ENCODE measurements at regions not wholly inside any gene's neighbourhood (a gene's known extent, or its start where the extent isn't known, plus 50 kb on each side); places are given as distances from the start of the nearest gene placed in this dataset.
A peak's percentile ranks its signal among the peaks of the same experiment; 100 is the strongest.

GRCh38 chr21:16193496-16194094 lies 463.8 kb downstream of the USP25 start:
- H3K4me3 ChIP-seq: no peak overlapping the region

GRCh38 chr21:16194095-16194787 lies 464.5 kb downstream of the USP25 start:
- TF ChIP-seq, protein P1, sequence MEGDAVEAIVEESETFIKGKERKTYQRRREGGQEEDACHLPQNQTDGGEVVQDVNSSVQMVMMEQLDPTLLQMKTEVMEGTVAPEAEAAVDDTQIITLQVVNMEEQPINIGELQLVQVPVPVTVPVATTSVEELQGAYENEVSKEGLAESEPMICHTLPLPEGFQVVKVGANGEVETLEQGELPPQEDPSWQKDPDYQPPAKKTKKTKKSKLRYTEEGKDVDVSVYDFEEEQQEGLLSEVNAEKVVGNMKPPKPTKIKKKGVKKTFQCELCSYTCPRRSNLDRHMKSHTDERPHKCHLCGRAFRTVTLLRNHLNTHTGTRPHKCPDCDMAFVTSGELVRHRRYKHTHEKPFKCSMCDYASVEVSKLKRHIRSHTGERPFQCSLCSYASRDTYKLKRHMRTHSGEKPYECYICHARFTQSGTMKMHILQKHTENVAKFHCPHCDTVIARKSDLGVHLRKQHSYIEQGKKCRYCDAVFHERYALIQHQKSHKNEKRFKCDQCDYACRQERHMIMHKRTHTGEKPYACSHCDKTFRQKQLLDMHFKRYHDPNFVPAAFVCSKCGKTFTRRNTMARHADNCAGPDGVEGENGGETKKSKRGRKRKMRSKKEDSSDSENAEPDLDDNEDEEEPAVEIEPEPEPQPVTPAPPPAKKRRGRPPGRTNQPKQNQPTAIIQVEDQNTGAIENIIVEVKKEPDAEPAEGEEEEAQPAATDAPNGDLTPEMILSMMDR (IDR thresholded peaks at IDR 0.05): no peak
- DNase-seq: peak in 1 of 3 donors; percentile 28
- H3K4me3 ChIP-seq: no peak overlapping the region
- ATAC-seq: peak; percentile 38
- peaks cover 2% of the 10 kb centered on the region for H3K9me3 ChIP-seq
- no peaks in the 10 kb centered on the region for H3K36me3 ChIP-seq (ENCODE audit: low read depth)
- intact Hi-C loops (cut with DNase I, micrococcal nuclease): no loop called here
- H3K4me1 ChIP-seq (ENCODE audit: low read depth): no peaks in the 10 kb centered on the region

More at GRCh38 chr21:16193496-16194094, 463.8 kb downstream of the USP25 start:
- Histone ChIP-seq H3K4me1 (ENCODE audit: low read depth) (no peaks in the 10 kb centered on the region), H3K36me3 (ENCODE audit: low read depth) (no peaks in the 10 kb centered on the region), H3K9me3 (no peaks in the 10 kb centered on the region)
- intact Hi-C loops (cut with DNase I, micrococcal nuclease): no loop called here
- no peak for ATAC-seq
- TF ChIP-seq, protein P1 (IDR thresholded peaks at IDR 0.05): no peak
- no peak for DNase-seq

DNA sequence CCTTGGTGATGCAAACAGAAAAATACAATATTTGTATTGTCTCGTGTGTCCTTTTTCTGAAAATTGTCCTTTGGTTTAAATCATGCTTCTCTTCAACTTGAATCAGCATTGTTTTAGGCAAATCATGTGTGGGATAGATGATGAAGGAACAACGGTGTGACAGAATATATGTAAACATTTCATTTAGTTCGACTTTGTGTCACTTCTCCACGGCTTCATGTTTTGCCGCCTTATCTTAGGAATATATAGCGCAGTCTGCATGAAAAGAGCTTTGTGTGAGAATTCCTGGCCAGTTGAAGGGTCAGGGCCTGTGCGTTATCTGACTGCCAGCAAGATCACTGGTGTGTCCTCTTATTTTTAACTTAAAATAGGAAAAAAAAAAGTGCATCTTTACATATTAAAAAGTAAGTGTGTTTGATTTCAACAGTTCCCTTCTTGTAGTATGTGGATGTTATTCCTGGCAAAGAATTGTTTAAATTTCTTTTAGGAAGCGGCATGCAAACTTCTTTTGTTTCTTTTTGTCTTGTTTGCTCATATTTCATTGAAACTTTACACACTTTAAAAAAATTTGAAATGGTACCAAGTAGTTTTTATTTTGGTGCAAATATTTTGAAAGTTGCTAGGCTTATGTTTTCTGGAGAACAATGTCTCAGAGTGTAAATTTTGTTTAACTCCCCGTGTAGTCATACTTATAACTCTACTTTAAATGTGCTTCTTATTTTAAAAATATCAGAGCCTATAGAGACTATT lies 465.2 kb downstream of the USP25 start:
- ATAC-seq: no peak
- H3K9me3 ChIP-seq: peaks cover 2% of the 10 kb centered on the region
- H3K4me3 ChIP-seq: no peak overlapping the region
- TF ChIP-seq, protein P1 (IDR thresholded peaks at IDR 0.05): no peak
- intact Hi-C loops (cut with DNase I, micrococcal nuclease): no loop called here
- no peaks in the 10 kb centered on the region for H3K4me1 ChIP-seq (ENCODE audit: low read depth)
- no peak for DNase-seq
- no peaks in the 10 kb centered on the region for H3K36me3 ChIP-seq (ENCODE audit: low read depth)

DNA sequence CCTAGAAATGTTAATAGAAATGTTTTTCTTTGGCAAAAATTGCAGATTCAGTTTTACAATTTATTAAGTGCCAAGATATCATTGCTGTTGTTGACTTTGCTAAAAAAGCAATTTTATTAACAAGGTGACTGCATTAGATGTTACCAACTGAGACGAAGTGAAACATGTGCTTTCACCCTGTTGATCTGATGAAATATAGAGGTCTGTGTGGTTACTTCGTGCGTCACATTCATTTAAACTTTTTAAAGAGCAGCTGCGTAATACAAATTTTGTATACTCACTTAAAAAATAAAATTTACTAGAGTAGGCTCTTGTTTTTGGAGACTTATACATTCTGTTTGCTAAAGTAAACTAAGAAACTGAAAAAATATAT lies 465.7 kb downstream of the USP25 start:
- H3K4me3 ChIP-seq: no peak overlapping the region
- TF ChIP-seq, protein P1 (IDR thresholded peaks at IDR 0.05): no peak
- DNase-seq (no peak), ATAC-seq (no peak)
- H3K9me3 ChIP-seq: peaks cover 2% of the 10 kb centered on the region
- no peaks in the 10 kb centered on the region for H3K36me3 ChIP-seq (ENCODE audit: low read depth)
- intact Hi-C loops (cut with DNase I, micrococcal nuclease): no loop called here
- H3K4me1 ChIP-seq (ENCODE audit: low read depth): no peaks in the 10 kb centered on the region

DNA sequence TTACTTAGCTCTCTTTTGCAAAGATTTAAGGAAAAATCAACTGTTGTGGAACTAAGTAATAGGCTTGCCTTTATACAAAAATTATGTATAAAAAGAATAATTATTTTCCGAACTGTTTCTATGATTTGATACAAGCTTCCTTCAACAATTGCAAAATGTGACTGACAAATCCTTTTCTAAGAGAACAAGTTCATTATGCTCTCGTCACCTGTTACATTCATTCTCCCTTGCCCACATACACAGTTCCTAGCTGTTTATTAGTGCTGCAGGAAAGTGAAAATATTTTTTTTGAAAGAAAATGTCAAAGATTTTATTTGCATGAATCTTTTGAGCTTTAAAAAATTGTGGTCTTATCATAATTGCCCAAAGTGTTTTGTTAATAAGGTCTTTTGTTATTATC lies 466.2 kb downstream of the USP25 start:
- no peaks in the 10 kb centered on the region for H3K4me1 ChIP-seq (ENCODE audit: low read depth)
- H3K4me3 ChIP-seq: no peak overlapping the region
- TF ChIP-seq, protein P1 (IDR thresholded peaks at IDR 0.05): no peak
- H3K36me3 ChIP-seq (ENCODE audit: low read depth): no peaks in the 10 kb centered on the region
- peaks cover 2% of the 10 kb centered on the region for H3K9me3 ChIP-seq
- ATAC-seq (no peak), DNase-seq (no peak)
- intact Hi-C loops (cut with DNase I, micrococcal nuclease): no loop called here

Data from mucosa of descending colon (tissue), 3 donors.